GM12878 (cell line): ENCODE measurements at regions not wholly inside any gene's neighbourhood (a gene's known extent, or its start where the extent isn't known, plus 50 kb on each side); places are given as distances from the start of the nearest gene placed in this dataset.

ENCODE experiments used
- ATAC-seq: fragments of 200-7000 bp; cut with Tn5 transposase; 3 replicates; pipeline ENCODE4 v1.9.1; 2020; ENCODE audit warnings: mild to moderate bottlenecking, moderate library complexity
- BruUV-seq: library from RNA; stranded (reverse); fragments of 400-500 nt; replicated peaks from 2 replicates; lab custom pipeline; 2021; lab: Mats Ljungman, UMichigan
- CTCF ChIA-PET: fragments of 300-600 bp; sonication (Branson Sonifier 250); formaldehyde crosslinking; extraction: SDS; loops from one replicate; lab custom pipeline; 2021; ENCODE audit warnings: inconsistent platforms; lab: Yijun Ruan, JAX
- POLR2A ChIA-PET: fragments of 350-600 bp; formaldehyde crosslinking; extraction: SDS; loops from one replicate; lab custom pipeline; 2021; ENCODE audit warnings: inconsistent platforms; lab: Charles Lee
- RAD21 ChIA-PET: fragments of 300-600 bp; sonication (Branson Sonifier 250); formaldehyde crosslinking; loops from one replicate; lab custom pipeline; 2023; ENCODE audit warnings: antibody characterized with exemption; ENCODE audit not compliant: unreplicated experiment; lab: Charles Lee
- SMC1A ChIA-PET: fragments of 300-600 bp; sonication (Branson Sonifier 250); formaldehyde crosslinking; loops from one replicate; lab custom pipeline; 2023; ENCODE audit not compliant: unreplicated experiment, uncharacterized antibody; lab: Charles Lee
- DNase-seq: peaks from one replicate; pipeline ENCODE4 v3.0.0-alpha.2; 2011; ENCODE audit warnings: low read depth, low spot score
- FAIRE-seq: peaks from 3 replicates; lab custom pipeline; 2011; peaks lifted over from hg19 to GRCh38; lab: Jason Lieb, UNC
- H2AFZ ChIP-seq: 2 replicates; pipeline ENCODE4 v1.6.0; 2011; ENCODE audit warnings: low read depth, low read length, control low read depth; ENCODE audit not compliant: control insufficient read depth
- H3K27ac ChIP-seq: 2 replicates; pipeline ENCODE4 v1.5.1; 2011; ENCODE audit warnings: control low read depth; ENCODE audit not compliant: control insufficient read depth, insufficient read depth
- H3K27me3 ChIP-seq, 2 experiments: replicated peaks in 1 of 2; 2 replicates each; pipeline versions ENCODE4 v1.6.0 to v1.6.1; 2011; ENCODE audit warnings: low read length in 1 of 2; ENCODE audit not compliant: control insufficient read depth in 2 of 2, insufficient read depth in 2 of 2
- H3K36me3 ChIP-seq, 2 experiments: 2 replicates each; pipeline ENCODE4 v1.5.1; 2011; ENCODE audit warnings: low read length in 1 of 2; ENCODE audit not compliant: control insufficient read depth in 2 of 2, insufficient read depth in 2 of 2
- H3K4me1 ChIP-seq: 2 replicates; pipeline ENCODE4 v1.6.1; 2011; ENCODE audit warnings: mild to moderate bottlenecking, low read length, moderate library complexity, mixed read lengths; ENCODE audit not compliant: control insufficient read depth, insufficient read depth
- H3K4me2 ChIP-seq: 2 replicates; pipeline ENCODE4 v1.6.0; 2011; ENCODE audit warnings: control low read depth; ENCODE audit not compliant: control insufficient read depth, insufficient read depth
- H3K4me3 ChIP-seq: fragments of 200-600 bp; sonication (generic); 2 replicates; pipeline ENCODE4 v1.5.1; 2016
- H3K79me2 ChIP-seq: 2 replicates; pipeline ENCODE4 v1.6.0; 2011; ENCODE audit warnings: low read length; ENCODE audit not compliant: control insufficient read depth, insufficient read depth
- H3K9ac ChIP-seq: 2 replicates; pipeline ENCODE4 v1.8.0; 2011; ENCODE audit warnings: low read length, control low read depth, mixed read lengths; ENCODE audit not compliant: control insufficient read depth, insufficient read depth
- H3K9me3 ChIP-seq: replicated peaks from 3 replicates; pipeline ENCODE4 v1.5.1; 2011; ENCODE audit warnings: mild to moderate bottlenecking, low read length; ENCODE audit not compliant: control insufficient read depth, insufficient read depth
- H4K20me1 ChIP-seq: 2 replicates; pipeline ENCODE4 v1.6.0; 2011; ENCODE audit not compliant: control insufficient read depth, insufficient read depth
- CUX1 ChIP-seq: IDR thresholded peaks from 2 replicates; pipeline ENCODE4 v1.6.1; 2012; ENCODE audit warnings: improper control_type of control experiment, low read depth, low read length; ENCODE audit not compliant: insufficient replicate concordance
- EED ChIP-seq: sonication (generic); IDR thresholded peaks from 2 replicates; pipeline ENCODE4 v1.6.1; 2016; ENCODE audit warnings: antibody characterized with exemption, low read depth
- HDGF ChIP-seq: fragments of 450-650 bp; IDR thresholded peaks from 2 replicates; pipeline ENCODE4 v1.6.1; 2016; ENCODE audit warnings: antibody characterized with exemption
- KAT2A ChIP-seq: conservative IDR thresholded peaks from 2 replicates; pipeline ENCODE4 v1.6.1; 2011; ENCODE audit warnings: low read depth, low read length; ENCODE audit not compliant: control insufficient read depth
- PAX8 ChIP-seq: fragments of 450-650 bp; IDR thresholded peaks from 2 replicates; pipeline ENCODE4 v1.6.1; 2017; ENCODE audit warnings: mild to moderate bottlenecking, moderate library complexity
- PBX3 ChIP-seq: IDR thresholded peaks from 2 replicates; pipeline ENCODE4 v1.6.1; 2011; ENCODE audit warnings: mild to moderate bottlenecking, low read depth, low read length, moderate library complexity; ENCODE audit not compliant: insufficient replicate concordance
- RELA ChIP-seq: fragments of 450-650 bp; IDR thresholded peaks from 2 replicates; pipeline ENCODE4 v1.8.0; 2014; ENCODE audit warnings: borderline replicate concordance; ENCODE audit not compliant: partially characterized antibody
- SREBF2 ChIP-seq: IDR thresholded peaks from 2 replicates; pipeline ENCODE4 v1.6.1; 2012; ENCODE audit warnings: mild to moderate bottlenecking, low read length
- ZNF274 ChIP-seq: IDR thresholded peaks from one replicate; pipeline ENCODE4 v1.8.0; 2011; ENCODE audit not compliant: insufficient read length, insufficient read depth
- WGBS: methylation state at CpG from one replicate; pipeline ENCODE4 v1.1.6; 2016; ENCODE audit warnings: low lambda C conversion rate; ENCODE audit not compliant: insufficient replicate concordance, insufficient coverage; ENCODE audit errors: missing lambda C conversion rate; 5-methylcytosine and 5-hydroxymethylcytosine counted together
- in situ Hi-C: fragments of 300-500 bp; cut with MboI; formaldehyde crosslinking; loops from 9 replicates; pipeline ENCODE4 v1.14.3; 2018; ENCODE audit warnings: mixed read lengths
- intact Hi-C: fragments of 100-400 bp; cut with micrococcal nuclease; formaldehyde crosslinking; loops from one replicate; pipeline ENCODE4 v1.14.2; 2022; ENCODE audit not compliant: unreplicated experiment
- TF ChIP-seq, protein P1 (sequence below): fragments of 450-650 bp; formaldehyde crosslinking; IDR thresholded peaks from 2 replicates; pipeline ENCODE4 v1.5.0; 2022; ENCODE audit warnings: mild to moderate bottlenecking, missing genetic modification characterization

DNA sequence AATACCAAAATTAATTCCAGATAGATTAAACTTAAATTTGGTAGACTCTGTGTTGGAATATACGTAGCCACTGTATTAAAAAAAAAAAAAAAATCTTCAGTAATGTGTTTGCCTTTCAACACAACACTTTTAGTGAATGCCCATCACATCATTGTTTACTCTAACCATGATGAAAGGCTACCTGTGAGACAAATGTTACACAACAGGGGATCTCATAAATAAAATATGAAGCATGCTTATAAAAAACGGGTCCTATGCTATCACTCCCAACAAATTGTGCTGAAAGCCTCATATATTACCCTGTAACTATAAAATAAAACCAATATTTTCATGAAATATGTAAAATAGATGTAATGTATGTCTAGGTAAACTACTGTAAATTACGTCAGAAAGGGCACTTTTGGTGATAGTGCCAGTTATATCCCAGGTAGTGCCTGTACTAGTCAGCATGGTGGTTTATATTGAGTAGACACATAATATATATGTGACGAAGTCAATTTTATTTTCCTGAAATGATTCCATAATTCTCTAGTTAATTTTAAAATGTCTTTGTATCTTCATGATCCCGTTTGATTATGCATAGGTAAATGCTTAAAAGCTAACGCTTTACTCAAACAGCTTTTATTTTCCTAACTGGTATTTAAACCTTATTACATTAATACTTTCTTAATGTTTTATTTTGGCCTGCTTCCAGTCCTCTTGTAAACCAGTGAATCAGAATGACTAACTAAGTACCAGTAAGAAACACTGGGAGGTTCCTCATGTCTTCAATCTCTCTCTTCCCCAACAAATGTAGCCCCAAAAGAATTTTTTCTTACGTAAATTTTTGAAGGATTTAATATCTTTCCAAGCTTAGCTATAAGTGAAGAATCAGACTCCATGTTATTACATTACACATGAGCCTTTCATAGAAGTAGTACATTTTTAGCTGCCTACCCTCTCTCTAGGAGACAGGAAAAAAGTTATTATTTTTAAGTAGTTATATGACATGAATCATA lies 420.3 kb downstream of the GABRG2 start:
- ATAC-seq, result no peak
- in situ Hi-C loops, result no loop called here
- H3K4me2 ChIP-seq, result no peak overlapping the region
- BruUV-seq, result no TSS peak
- no peak for TF ChIP-seq CUX1
- no peak for TF ChIP-seq ZNF274
- TF ChIP-seq PAX8, result no peak
- no peak for TF ChIP-seq RELA
- no peak for TF ChIP-seq PBX3
- no peak for TF ChIP-seq KAT2A
- TF ChIP-seq HDGF, result no peak
- no peak for TF ChIP-seq EED
- TF ChIP-seq, protein P1, sequence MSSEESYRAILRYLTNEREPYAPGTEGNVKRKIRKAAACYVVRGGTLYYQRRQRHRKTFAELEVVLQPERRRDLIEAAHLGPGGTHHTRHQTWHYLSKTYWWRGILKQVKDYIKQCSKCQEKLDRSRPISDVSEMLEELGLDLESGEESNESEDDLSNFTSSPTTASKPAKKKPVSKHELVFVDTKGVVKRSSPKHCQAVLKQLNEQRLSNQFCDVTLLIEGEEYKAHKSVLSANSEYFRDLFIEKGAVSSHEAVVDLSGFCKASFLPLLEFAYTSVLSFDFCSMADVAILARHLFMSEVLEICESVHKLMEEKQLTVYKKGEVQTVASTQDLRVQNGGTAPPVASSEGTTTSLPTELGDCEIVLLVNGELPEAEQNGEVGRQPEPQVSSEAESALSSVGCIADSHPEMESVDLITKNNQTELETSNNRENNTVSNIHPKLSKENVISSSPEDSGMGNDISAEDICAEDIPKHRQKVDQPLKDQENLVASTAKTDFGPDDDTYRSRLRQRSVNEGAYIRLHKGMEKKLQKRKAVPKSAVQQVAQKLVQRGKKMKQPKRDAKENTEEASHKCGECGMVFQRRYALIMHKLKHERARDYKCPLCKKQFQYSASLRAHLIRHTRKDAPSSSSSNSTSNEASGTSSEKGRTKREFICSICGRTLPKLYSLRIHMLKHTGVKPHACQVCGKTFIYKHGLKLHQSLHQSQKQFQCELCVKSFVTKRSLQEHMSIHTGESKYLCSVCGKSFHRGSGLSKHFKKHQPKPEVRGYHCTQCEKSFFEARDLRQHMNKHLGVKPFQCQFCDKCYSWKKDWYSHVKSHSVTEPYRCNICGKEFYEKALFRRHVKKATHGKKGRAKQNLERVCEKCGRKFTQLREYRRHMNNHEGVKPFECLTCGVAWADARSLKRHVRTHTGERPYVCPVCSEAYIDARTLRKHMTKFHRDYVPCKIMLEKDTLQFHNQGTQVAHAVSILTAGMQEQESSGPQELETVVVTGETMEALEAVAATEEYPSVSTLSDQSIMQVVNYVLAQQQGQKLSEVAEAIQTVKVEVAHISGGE, result no peak
- TF ChIP-seq SREBF2, result no peak
- H3K4me1 ChIP-seq, result no peaks in the 10 kb centered on the region
- no peaks in the 10 kb centered on the region for H4K20me1 ChIP-seq
- no peaks in the 10 kb centered on the region for H3K36me3 ChIP-seq
- DNase-seq, result no peak
- no peak for FAIRE-seq
- intact Hi-C loops, result no loop called here
- H3K27me3 ChIP-seq, result no peaks in the 10 kb centered on the region
- H3K27ac ChIP-seq, result no peak overlapping the region
- WGBS, result 2% methylated on average over 7 of the region's 7 CpGs
- SMC1A ChIA-PET, result interaction anchor here (0.5 to 1.4 kb wide), 3 partner anchors 19 to 229 kb away, joined by 3 read pairs; no protein-coding TSS in a partner anchor
- CTCF ChIA-PET, result interaction anchor here (1.1 kb wide), 1 partner anchor 8 kb away, joined by 3 read pairs; no protein-coding TSS in a partner anchor
- H3K4me3 ChIP-seq, result no peak overlapping the region
- RAD21 ChIA-PET, result no interaction called here
- POLR2A ChIA-PET, result no interaction called here
- no peaks in the 10 kb centered on the region for H3K9me3 ChIP-seq
- H3K79me2 ChIP-seq, result no peaks in the 10 kb centered on the region
- no peak overlapping the region for H3K9ac ChIP-seq
- H2AFZ ChIP-seq, result no peak overlapping the region
